H9 (cell line): ENCODE measurements at regions not wholly inside any gene's neighbourhood (a gene's known extent, or its start where the extent isn't known, plus 50 kb on each side); places are given as distances from the start of the nearest gene placed in this dataset.

ENCODE experiments used
- DNase-seq: peaks from one replicate; pipeline ENCODE4 v3.0.0-alpha.2; 2017
- H2AFZ ChIP-seq: one replicate; pipeline ENCODE4 v1.6.1; 2013; ENCODE audit warnings: mild to moderate bottlenecking, low read length, control low read depth, moderate library complexity
- H2AK5ac ChIP-seq: 2 replicates; pipeline ENCODE4 v1.6.1; 2013; ENCODE audit warnings: low read length, control low read depth, mixed read lengths; ENCODE audit not compliant: insufficient read length
- H2BK120ac ChIP-seq: one replicate; pipeline ENCODE4 v1.6.1; 2013; ENCODE audit warnings: low read depth, mild to moderate bottlenecking, low read length, control low read depth, inconsistent platforms; ENCODE audit not compliant: poor library complexity, severe bottlenecking
- H2BK12ac ChIP-seq: 2 replicates; pipeline ENCODE4 v1.6.1; 2013; ENCODE audit warnings: low read length, control low read depth, mixed read lengths, low read depth; ENCODE audit not compliant: insufficient read length
- H2BK15ac ChIP-seq: 2 replicates; pipeline ENCODE4 v1.6.1; 2013; ENCODE audit warnings: low read depth, low read length, control low read depth
- H2BK20ac ChIP-seq: one replicate; pipeline ENCODE4 v1.6.1; 2013; ENCODE audit warnings: low read depth, mild to moderate bottlenecking, low read length, control low read depth, inconsistent platforms; ENCODE audit not compliant: poor library complexity, severe bottlenecking
- H2BK5ac ChIP-seq: 2 replicates; pipeline ENCODE4 v1.6.1; 2013; ENCODE audit warnings: low read length, control low read depth, mixed read lengths; ENCODE audit not compliant: insufficient read length
- H3K14ac ChIP-seq: 2 replicates; pipeline ENCODE4 v1.6.1; 2013; ENCODE audit warnings: low read length, control low read depth; ENCODE audit not compliant: insufficient read depth
- H3K18ac ChIP-seq: 2 replicates; pipeline ENCODE4 v1.6.1; 2013; ENCODE audit warnings: low read depth, mild to moderate bottlenecking, mixed read lengths, low read length, control low read depth; ENCODE audit not compliant: insufficient read length
- H3K23ac ChIP-seq: 2 replicates; pipeline ENCODE4 v1.6.1; 2013; ENCODE audit warnings: low read length, control low read depth, mixed read lengths, low read depth; ENCODE audit not compliant: insufficient read length
- H3K23me2 ChIP-seq: 2 replicates; pipeline ENCODE4 v1.6.1; 2013; ENCODE audit warnings: low read depth, mild to moderate bottlenecking, mixed read lengths, low read length, control low read depth; ENCODE audit not compliant: insufficient read length, poor library complexity, severe bottlenecking
- H3K27ac ChIP-seq: 2 replicates; pipeline ENCODE4 v1.5.1; 2013; ENCODE audit warnings: low read length, control low read depth, mixed read lengths, low read depth; ENCODE audit not compliant: insufficient read length
- H3K27me3 ChIP-seq: 2 replicates; pipeline ENCODE4 v1.6.1; 2013; ENCODE audit warnings: low read length, control low read depth, inconsistent platforms; ENCODE audit not compliant: insufficient read depth
- H3K4ac ChIP-seq: 2 replicates; pipeline ENCODE4 v1.6.1; 2013; ENCODE audit warnings: low read depth, mild to moderate bottlenecking, control low read depth, inconsistent platforms, low read length, moderate library complexity
- H3K4me1 ChIP-seq: 2 replicates; pipeline ENCODE4 v1.6.1; 2013; ENCODE audit warnings: low read length, control low read depth, inconsistent platforms; ENCODE audit not compliant: insufficient read depth
- H3K4me2 ChIP-seq: 2 replicates; pipeline ENCODE4 v1.6.1; 2013; ENCODE audit warnings: low read length, control low read depth, mixed read lengths; ENCODE audit not compliant: insufficient read length, insufficient read depth
- H3K56ac ChIP-seq: 2 replicates; pipeline ENCODE4 v1.6.1; 2013; ENCODE audit warnings: low read depth, mild to moderate bottlenecking, mixed read lengths, low read length, control low read depth; ENCODE audit not compliant: insufficient read length
- H3K79me1 ChIP-seq: 2 replicates; pipeline ENCODE4 v1.6.1; 2013; ENCODE audit warnings: low read depth, mild to moderate bottlenecking, moderate library complexity, low read length, control low read depth, inconsistent platforms; ENCODE audit not compliant: insufficient read depth, poor library complexity, severe bottlenecking
- H3K79me2 ChIP-seq: 2 replicates; pipeline ENCODE4 v1.6.1; 2013; ENCODE audit warnings: low read length, control low read depth, inconsistent platforms; ENCODE audit not compliant: insufficient read depth
- H3K9ac ChIP-seq: 2 replicates; pipeline ENCODE4 v1.6.1; 2013; ENCODE audit warnings: low read length, control low read depth, mixed read lengths; ENCODE audit not compliant: insufficient read length; ENCODE audit errors: extremely low read depth
- H3K9me3 ChIP-seq: one replicate; pipeline ENCODE4 v1.6.1; 2013; ENCODE audit warnings: low read depth, low read length, inconsistent platforms; ENCODE audit not compliant: control insufficient read depth
- H3T11ph ChIP-seq: one replicate; pipeline ENCODE4 v1.6.1; 2013; ENCODE audit warnings: mild to moderate bottlenecking, low read length, control low read depth, inconsistent platforms
- H4K20me1 ChIP-seq: one replicate; pipeline ENCODE4 v1.6.1; 2013; ENCODE audit not compliant: control insufficient read depth, insufficient read length, insufficient read depth
- H4K5ac ChIP-seq: 2 replicates; pipeline ENCODE4 v1.6.1; 2013; ENCODE audit warnings: low read depth, mild to moderate bottlenecking, mixed read lengths, low read length, control low read depth; ENCODE audit not compliant: insufficient read length
- H4K8ac ChIP-seq: replicated peaks from 2 replicates; pipeline ENCODE4 v1.6.1; 2013; ENCODE audit warnings: low read length, control low read depth, mixed read lengths, low read depth; ENCODE audit not compliant: insufficient read length
- H4K91ac ChIP-seq: 2 replicates; pipeline ENCODE4 v1.6.1; 2013; ENCODE audit warnings: low read depth, mild to moderate bottlenecking, moderate library complexity, mixed read lengths, low read length, control low read depth; ENCODE audit not compliant: insufficient read length
- H3K27ac Mint-ChIP-seq, 3 experiments: 2 replicates in 2 of 3; 3 replicates in 1 of 3; pipeline ENCODE4 v1.8.0; 2020 to 2021; ENCODE audit warnings: mixed read lengths in 3 of 3, mild to moderate bottlenecking in 1 of 3, moderate library complexity in 1 of 3
- H3K27me3 Mint-ChIP-seq: 2 replicates; pipeline ENCODE4 v1.8.0; 2021; ENCODE audit warnings: low read depth, mild to moderate bottlenecking, moderate library complexity, mixed read lengths
- H3K36me3 Mint-ChIP-seq, 3 experiments: 2 replicates in 2 of 3; 3 replicates in 1 of 3; pipeline ENCODE4 v1.8.0; 2020 to 2021; ENCODE audit warnings: low read depth in 3 of 3, mixed read lengths in 3 of 3; ENCODE audit not compliant: insufficient read depth in 1 of 3
- H3K4me1 Mint-ChIP-seq, 2 experiments: 2 replicates each; pipeline ENCODE4 v1.8.0; 2020; ENCODE audit warnings: mixed read lengths in 2 of 2
- H3K4me3 Mint-ChIP-seq, 2 experiments: 2 replicates in 1 of 2; 3 replicates in 1 of 2; pipeline ENCODE4 v1.8.0; 2020 to 2021; ENCODE audit warnings: mild to moderate bottlenecking in 2 of 2, mixed read lengths in 2 of 2, moderate library complexity in 1 of 2
- H3K9me3 Mint-ChIP-seq, 2 experiments: 2 replicates in 1 of 2; 3 replicates in 1 of 2; pipeline ENCODE4 v1.8.0; 2020; ENCODE audit warnings: mild to moderate bottlenecking in 2 of 2, mixed read lengths in 2 of 2, moderate library complexity in 1 of 2
- CTCF ChIP-seq: fragments of 200-600 bp; sonication (generic); conservative IDR thresholded peaks from 3 replicates; pipeline ENCODE4 v1.8.0; 2021; ENCODE audit warnings: antibody characterized with exemption, mild to moderate bottlenecking
- WGBS: extraction: QIAGEN DNeasy Blood & Tissue Kit; methylation state at CpG from one replicate; pipeline ENCODE4 v1.1.7; 2013; ENCODE audit warnings: missing lambda C conversion rate, low lambda C conversion rate, mixed read lengths; ENCODE audit not compliant: insufficient read length; ENCODE audit errors: extremely low coverage; 5-methylcytosine and 5-hydroxymethylcytosine counted together

- no CpG with 5 or more reads among the region's 3 CpGs for WGBS
- H3K4me3 Mint-ChIP-seq: no peak overlapping the region
- no peak overlapping the region for H2BK15ac ChIP-seq
- peaks cover 0 to 3% of the 10 kb centered on the region in 2 experiments; a peak in 1 of 5 replicates for H3K9me3 Mint-ChIP-seq
- no peak overlapping the region for H3K27ac Mint-ChIP-seq
- H2BK120ac ChIP-seq: no peak overlapping the region
- H3K14ac ChIP-seq: no peak overlapping the region
- no peaks in the 10 kb centered on the region for H3K9me3 ChIP-seq
- H4K91ac ChIP-seq: no peak overlapping the region
- peaks cover 12% of the 10 kb centered on the region; the same call in 1 of the 2 replicates for H3K27me3 Mint-ChIP-seq
- H2AK5ac ChIP-seq: no peak overlapping the region
- no peak overlapping the region for H2BK5ac ChIP-seq
- H3K36me3 Mint-ChIP-seq: no peaks in the 10 kb centered on the region
- H3K56ac ChIP-seq: no peak overlapping the region
- H2BK20ac ChIP-seq: no peak overlapping the region
- H3K4me1 ChIP-seq: no peaks in the 10 kb centered on the region; the same call in 1 of the 2 replicates
- H3K27me3 ChIP-seq: no peaks in the 10 kb centered on the region
- H3K23ac ChIP-seq: no peak overlapping the region
- H3K4me1 Mint-ChIP-seq: peaks cover 6 to 7% of the 10 kb centered on the region in 2 experiments
- no peak overlapping the region for H3K18ac ChIP-seq
- no peaks in the 10 kb centered on the region for H4K20me1 ChIP-seq
- no peaks in the 10 kb centered on the region for H3K79me1 ChIP-seq
- H3K23me2 ChIP-seq: no peaks in the 10 kb centered on the region
- no peaks in the 10 kb centered on the region for H3K79me2 ChIP-seq
- H4K5ac ChIP-seq: no peak overlapping the region
- no peak for DNase-seq
- no peak overlapping the region for H3K27ac ChIP-seq
- H4K8ac ChIP-seq: no peak overlapping the region
- H2AFZ ChIP-seq: no peak overlapping the region
- H3T11ph ChIP-seq: no peak overlapping the region
- H3K4ac ChIP-seq: no peak overlapping the region
- no peak overlapping the region for H3K4me2 ChIP-seq
- no peak overlapping the region for H2BK12ac ChIP-seq
- no peak for TF ChIP-seq CTCF
- H3K9ac ChIP-seq: no peak overlapping the region
Observed at GRCh38 chr15:49718846-49719245, 98.0 kb downstream of the DTWD1 start.
